ENCODE measurements at regions not wholly inside any gene's neighbourhood (a gene's known extent, or its start where the extent isn't known, plus 50 kb on each side); places are given as distances from the start of the nearest gene placed in this dataset.

DNA sequence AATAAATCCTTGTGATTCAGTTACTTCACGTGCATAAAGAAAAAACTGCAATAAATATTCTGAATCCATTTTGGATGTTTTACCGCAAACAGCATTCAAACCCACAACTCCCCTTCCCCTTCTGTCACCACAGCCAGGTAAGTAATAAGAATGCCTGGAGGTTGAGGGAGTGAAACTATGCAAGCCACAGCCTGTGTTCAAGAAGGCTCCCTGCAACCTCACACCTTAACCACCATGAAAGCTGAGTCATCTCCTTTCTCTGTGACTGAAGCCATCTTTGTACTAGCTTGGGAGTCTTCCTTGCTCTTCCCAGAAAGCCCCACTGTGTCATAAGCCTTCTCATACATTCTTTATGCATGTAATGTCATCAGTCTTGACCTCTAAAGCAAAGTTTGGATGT is 297.0 kb upstream of the PUDP start:
- H3K4me3 Mint-ChIP-seq = no peak overlapping the region
- peaks cover 3% of the 10 kb centered on the region for H3K9me3 Mint-ChIP-seq

DNA sequence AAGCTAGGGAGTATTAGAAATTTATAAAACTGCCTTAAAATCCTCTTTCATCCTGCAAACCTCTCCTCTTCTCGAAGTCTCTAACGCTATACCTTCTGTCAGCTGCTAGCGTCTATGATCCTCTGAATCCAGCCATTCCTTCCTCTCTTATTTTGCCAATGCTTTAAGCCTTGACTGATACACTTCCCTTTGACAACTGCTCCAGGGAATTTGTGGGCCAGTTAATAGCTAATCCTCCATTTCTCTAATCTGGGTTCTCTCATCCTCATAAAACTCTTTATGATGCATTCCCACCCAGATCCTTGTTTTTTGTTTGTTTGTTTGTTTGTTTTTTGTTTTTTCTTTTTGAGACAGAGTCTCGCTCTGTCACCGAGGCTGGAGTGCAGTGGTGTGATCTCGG is 293.6 kb upstream of the PUDP start:
- TF ChIP-seq, protein P1, sequence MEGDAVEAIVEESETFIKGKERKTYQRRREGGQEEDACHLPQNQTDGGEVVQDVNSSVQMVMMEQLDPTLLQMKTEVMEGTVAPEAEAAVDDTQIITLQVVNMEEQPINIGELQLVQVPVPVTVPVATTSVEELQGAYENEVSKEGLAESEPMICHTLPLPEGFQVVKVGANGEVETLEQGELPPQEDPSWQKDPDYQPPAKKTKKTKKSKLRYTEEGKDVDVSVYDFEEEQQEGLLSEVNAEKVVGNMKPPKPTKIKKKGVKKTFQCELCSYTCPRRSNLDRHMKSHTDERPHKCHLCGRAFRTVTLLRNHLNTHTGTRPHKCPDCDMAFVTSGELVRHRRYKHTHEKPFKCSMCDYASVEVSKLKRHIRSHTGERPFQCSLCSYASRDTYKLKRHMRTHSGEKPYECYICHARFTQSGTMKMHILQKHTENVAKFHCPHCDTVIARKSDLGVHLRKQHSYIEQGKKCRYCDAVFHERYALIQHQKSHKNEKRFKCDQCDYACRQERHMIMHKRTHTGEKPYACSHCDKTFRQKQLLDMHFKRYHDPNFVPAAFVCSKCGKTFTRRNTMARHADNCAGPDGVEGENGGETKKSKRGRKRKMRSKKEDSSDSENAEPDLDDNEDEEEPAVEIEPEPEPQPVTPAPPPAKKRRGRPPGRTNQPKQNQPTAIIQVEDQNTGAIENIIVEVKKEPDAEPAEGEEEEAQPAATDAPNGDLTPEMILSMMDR (conservative IDR thresholded peaks at IDR 0.05) = no peak
- peaks cover 3% of the 10 kb centered on the region for H3K9me3 Mint-ChIP-seq
- H3K36me3 Mint-ChIP-seq (ENCODE audit: low read depth) = no peaks in the 10 kb centered on the region
- no peak for DNase-seq (ENCODE audit: low read depth, low spot score)
- H3K27ac Mint-ChIP-seq (ENCODE audit: unreplicated experiment) = no peak overlapping the region
- H3K4me3 Mint-ChIP-seq = no peak overlapping the region
- no peaks in the 10 kb centered on the region for H3K4me1 Mint-ChIP-seq
- H3K27me3 Mint-ChIP-seq (ENCODE audit: low read depth) = no peaks in the 10 kb centered on the region

More for the DNA sequence above, 297.0 kb upstream of the PUDP start:
- Mint-ChIP-seq H3K27ac (ENCODE audit: unreplicated experiment) (no peak overlapping the region), H3K27me3 (ENCODE audit: low read depth) (no peaks in the 10 kb centered on the region), H3K4me1 (no peaks in the 10 kb centered on the region), H3K36me3 (ENCODE audit: low read depth) (no peaks in the 10 kb centered on the region)
- DNase-seq (ENCODE audit: low read depth, low spot score) = no peak
- TF ChIP-seq, protein P1 (conservative IDR thresholded peaks at IDR 0.05) = no peak

DNA sequence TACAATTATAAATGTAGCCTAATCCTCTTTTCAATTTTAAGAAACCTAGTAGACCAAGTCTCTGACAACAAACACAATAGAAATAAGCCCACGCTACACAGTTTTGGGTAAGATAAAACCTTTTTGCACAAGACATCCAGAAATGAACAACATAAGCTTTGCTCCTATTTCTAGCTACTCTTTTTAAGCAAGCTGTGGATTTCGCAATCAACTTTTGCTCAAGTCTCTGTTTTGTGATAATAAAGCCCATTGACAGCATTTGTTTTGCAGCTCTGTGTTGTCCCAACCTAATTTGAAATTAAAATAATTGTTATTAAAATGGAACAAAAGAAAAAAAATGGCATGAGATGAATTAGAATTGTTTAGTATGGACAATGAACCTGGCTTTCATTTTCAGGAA is 287.9 kb upstream of the PUDP start:
- DNase-seq (ENCODE audit: low read depth, low spot score) = no peak
- no peak overlapping the region for H3K27ac Mint-ChIP-seq (ENCODE audit: unreplicated experiment)
- no peaks in the 10 kb centered on the region for H3K27me3 Mint-ChIP-seq (ENCODE audit: low read depth)
- TF ChIP-seq, protein P1 (conservative IDR thresholded peaks at IDR 0.05) = no peak
- H3K36me3 Mint-ChIP-seq (ENCODE audit: low read depth) = no peaks in the 10 kb centered on the region
- peaks cover 8% of the 10 kb centered on the region for H3K9me3 Mint-ChIP-seq
- no peaks in the 10 kb centered on the region for H3K4me1 Mint-ChIP-seq
- H3K4me3 Mint-ChIP-seq = no peak overlapping the region

DNA sequence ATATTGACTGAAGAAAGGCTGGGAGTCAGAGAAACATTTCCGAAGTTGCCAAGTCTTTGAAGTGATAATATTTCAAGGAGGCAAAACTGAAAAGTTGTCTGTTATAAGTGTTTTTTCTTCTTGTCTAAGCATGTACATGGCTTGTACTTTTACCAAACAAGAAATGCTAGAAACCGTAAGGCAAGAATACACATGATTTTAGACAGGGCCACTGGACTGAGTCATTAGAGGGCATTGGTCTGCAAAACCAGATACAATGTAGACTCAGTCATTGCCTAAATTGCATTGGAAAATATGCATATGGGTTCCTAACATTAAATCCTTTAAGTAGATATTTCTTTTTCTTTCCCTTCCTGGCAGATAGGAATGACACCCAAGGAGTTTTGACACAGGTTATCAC is 284.9 kb upstream of the PUDP start:
- TF ChIP-seq, protein P1 (conservative IDR thresholded peaks at IDR 0.05) = no peak
- H3K4me1 Mint-ChIP-seq = no peaks in the 10 kb centered on the region
- no peak overlapping the region for H3K4me3 Mint-ChIP-seq
- H3K27ac Mint-ChIP-seq (ENCODE audit: unreplicated experiment) = no peak overlapping the region
- peaks cover 11% of the 10 kb centered on the region for H3K9me3 Mint-ChIP-seq
- no peaks in the 10 kb centered on the region for H3K27me3 Mint-ChIP-seq (ENCODE audit: low read depth)
- DNase-seq (ENCODE audit: low read depth, low spot score) = no peak
- no peaks in the 10 kb centered on the region for H3K36me3 Mint-ChIP-seq (ENCODE audit: low read depth)

DNA sequence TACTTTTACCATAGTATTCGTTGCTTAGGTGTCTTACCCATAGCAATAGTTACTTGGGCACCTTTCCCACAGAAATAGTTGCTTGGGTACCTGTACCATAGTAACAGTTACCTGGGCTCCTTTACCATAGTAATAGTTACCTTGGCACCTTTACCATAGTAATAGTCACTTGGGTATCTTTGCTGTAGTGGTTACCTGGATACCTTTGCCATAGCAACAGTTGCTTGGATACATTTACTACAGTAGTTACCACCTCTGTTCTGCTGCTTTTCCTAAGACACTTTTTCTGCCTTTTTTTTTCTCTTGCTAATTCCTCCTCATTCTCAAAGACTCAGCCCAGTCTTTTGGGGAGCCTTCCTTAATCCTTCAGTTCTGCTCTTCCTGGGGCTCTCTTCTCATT is 272.8 kb upstream of the PUDP start:
- DNase-seq (ENCODE audit: low read depth, low spot score) = no peak
- no peaks in the 10 kb centered on the region for H3K4me1 Mint-ChIP-seq
- TF ChIP-seq, protein P1 (conservative IDR thresholded peaks at IDR 0.05) = no peak
- no peaks in the 10 kb centered on the region for H3K27me3 Mint-ChIP-seq (ENCODE audit: low read depth)
- H3K36me3 Mint-ChIP-seq (ENCODE audit: low read depth) = no peaks in the 10 kb centered on the region
- no peak overlapping the region for H3K4me3 Mint-ChIP-seq
- H3K27ac Mint-ChIP-seq (ENCODE audit: unreplicated experiment) = no peak overlapping the region
- no peaks in the 10 kb centered on the region for H3K9me3 Mint-ChIP-seq

DNA sequence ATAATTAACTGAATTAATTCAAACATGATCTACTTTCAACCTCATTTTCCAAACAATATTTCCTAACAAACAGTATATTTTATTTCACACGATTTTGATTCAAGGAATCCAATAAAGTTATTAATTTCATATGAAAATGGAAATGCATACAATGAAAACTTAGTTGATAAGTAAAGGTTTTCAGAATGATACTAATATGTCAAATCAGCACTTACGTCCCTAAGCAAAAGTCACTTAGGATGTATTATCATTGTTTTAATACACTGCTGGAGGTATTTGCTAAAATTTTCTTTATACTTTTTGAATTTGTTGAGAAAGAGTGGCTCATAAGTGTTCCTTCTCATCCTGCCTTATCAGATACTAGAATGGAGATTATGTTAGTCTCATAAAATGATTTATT is 266.8 kb upstream of the PUDP start:
- H3K36me3 Mint-ChIP-seq (ENCODE audit: low read depth) = no peaks in the 10 kb centered on the region
- TF ChIP-seq, protein P1 (conservative IDR thresholded peaks at IDR 0.05) = no peak
- H3K4me1 Mint-ChIP-seq = no peaks in the 10 kb centered on the region
- no peak overlapping the region for H3K27ac Mint-ChIP-seq (ENCODE audit: unreplicated experiment)
- H3K9me3 Mint-ChIP-seq = no peaks in the 10 kb centered on the region
- H3K4me3 Mint-ChIP-seq = no peak overlapping the region
- no peaks in the 10 kb centered on the region for H3K27me3 Mint-ChIP-seq (ENCODE audit: low read depth)
- DNase-seq (ENCODE audit: low read depth, low spot score) = no peak

Data from neural crest cell (in vitro differentiated cells).